Left cardiac atrium (tissue), 4 donors: ENCODE measurements at regions not wholly inside any gene's neighbourhood (a gene's known extent, or its start where the extent isn't known, plus 50 kb on each side); places are given as distances from the start of the nearest gene placed in this dataset.
"Not testable (repeated sequence)": the region's sequence is repeated elsewhere in the genome, so short reads cannot be mapped to it uniquely, and the experiment has no call there.

Source experiments
- ATAC-seq, 2 donors: fragments of 200-7000 bp; cut with Tn5 transposase; one replicate each; pipeline ENCODE4 v1.9.1; 2020; ENCODE audit warnings: mild to moderate bottlenecking in 2 of 2, moderate library complexity in 2 of 2
- DNase-seq: peaks from one replicate; pipeline ENCODE4 v3.0.0-alpha.2; 2020
- intact Hi-C, 2 donors: fragments of 100-400 bp; cut with DNase I; formaldehyde crosslinking; loops; one replicate each; pipeline versions ENCODE4 v1.14.1 to v1.15.1; 2022 to 2023
- donor health status: DM: no; HTN: yes; CAD: no.
- donor health status: DM: no; HTN: yes; CAD: no; lungs with severe emphysema.
- donor health status: DM: yes; HTN: yes; CAD: no.
- donor health status: Dilated cardiomyopathy.

DNA sequence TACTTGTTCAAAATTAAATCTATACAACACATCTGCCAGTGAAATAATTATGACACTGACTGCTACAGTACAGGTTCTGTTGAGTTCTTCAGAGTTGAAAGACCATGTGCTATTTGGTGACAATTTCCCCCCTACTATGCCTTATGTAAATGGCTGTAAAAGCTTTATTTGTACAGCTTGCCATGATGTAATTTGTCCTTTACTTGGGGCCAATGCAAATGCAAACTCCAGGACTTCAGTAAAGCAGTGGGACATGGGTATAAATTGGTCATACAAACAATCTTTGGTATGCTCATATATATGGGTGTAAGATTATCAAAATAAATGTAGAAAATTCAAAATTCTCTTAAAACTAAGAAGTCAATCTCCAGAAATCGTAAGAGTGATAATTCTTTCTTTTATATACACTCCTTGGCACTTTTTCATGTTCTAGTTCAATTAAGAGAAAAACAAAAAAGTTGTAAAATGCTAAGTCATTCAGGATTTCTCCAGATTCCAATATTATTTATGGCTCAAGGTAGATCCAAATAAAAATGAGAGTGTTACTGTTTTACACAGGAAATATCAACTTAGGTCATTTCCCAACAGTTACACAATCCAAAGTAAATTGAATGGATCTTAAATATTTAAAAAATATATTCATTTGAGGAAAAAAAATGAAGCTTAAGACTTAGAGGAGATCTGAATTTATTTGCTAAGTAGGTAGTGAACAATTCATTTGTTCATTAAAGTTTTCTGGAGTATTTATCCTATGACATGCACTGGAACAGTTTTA, 1310.5 kb upstream of the CITED2 start:
- no peak for ATAC-seq
- intact Hi-C loops: no loop called here

DNA sequence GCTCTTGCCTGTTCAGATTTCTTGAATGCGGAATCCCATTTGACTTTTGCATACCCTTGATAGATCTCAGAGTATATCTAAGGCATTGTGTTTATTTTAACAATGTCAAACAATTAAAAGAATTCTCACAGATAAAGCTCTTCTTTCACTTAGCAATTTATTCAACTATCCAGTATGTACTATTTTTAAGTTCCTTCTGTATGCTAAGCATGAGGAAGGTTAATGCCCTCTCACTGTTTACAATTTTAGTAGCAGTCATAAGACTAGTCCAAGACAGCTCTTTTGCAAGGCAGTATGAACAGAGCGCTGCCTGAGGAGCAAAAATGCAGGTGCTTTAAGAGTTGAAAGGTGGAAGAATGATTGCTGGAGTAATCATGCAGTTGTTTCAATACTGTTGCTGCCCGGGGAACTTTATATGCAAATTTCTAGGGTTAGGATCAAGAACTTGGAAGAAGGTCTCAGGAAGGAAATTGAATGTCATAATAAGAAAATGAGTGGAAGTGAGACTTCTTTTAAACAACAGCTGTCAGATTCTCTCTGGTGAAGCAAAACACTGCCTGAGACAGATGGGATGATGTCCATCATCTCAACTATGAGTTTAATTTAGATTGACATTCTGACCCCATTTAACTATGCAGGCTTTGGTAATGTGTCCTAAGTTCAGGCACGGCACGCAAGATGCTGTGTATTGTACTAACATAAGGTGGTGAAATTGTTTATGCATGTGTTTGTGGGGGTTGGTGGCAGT, 1303.5 kb upstream of the CITED2 start:
- ATAC-seq: no peak
- no peak for DNase-seq
- intact Hi-C loops: no loop called here

More for the DNA sequence above, 1310.5 kb upstream of the CITED2 start:
- DNase-seq: no peak

DNA sequence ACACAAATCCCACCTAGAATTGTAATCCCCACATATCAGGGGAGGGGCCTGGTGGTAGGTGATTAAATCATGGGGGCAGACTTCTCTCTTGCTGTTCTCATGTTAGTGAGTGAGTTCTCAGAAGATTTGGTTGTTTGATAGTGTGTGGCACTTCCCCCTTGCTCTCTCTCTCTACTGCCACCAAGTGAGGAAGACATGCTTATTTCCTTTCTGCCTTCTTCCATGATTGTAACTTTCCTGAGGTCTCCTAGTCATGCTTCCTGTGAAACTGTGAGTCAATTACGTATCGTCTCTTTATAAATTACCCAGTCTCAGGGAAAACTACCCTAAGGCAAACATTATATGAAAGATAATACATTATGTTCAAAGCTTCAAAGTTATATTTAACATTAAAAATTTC, 1297.5 kb upstream of the CITED2 start:
- ATAC-seq (no peak), DNase-seq (no peak)
- intact Hi-C loops: no loop called here

DNA sequence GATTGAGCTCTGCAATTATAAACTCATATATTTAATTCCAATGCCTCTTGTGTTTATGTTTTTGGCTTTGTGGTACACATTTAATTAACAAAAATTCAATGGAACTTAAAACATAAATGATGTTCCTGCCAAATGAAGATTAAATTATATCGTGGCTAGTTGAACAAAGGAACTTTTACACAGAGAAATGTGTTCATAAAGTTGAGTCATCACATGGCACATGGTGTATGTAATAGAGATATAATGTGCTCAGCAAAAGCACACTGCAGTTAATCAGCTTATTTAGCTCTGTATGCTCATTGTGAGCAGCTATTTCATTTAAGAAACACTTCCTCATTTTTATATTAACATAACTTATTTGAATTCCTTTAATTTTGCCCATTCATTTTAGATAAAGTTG, 1295.6 kb upstream of the CITED2 start:
- DNase-seq: no peak
- intact Hi-C loops: no loop called here
- ATAC-seq: no peak

DNA sequence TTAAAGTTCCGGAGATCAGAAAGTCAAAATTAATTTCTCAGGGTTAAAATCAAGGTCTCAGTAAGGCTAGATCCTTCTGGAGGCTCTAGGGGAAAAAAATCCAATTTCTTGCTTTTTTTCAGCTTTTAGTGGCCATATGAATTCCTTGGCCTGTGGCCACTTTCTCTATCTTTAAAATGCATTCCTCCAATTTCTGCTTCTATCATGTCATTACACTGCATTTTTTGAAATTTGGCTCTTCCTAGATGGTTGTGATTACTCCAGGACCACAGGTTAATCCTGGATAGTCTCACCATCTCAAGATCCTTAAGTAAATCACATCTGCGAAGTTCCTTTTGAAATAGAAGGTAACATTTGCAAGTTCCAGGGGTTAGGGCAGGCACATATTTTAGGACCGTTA, 1294.9 kb upstream of the CITED2 start:
- DNase-seq (no peak), ATAC-seq (no peak)
- intact Hi-C loops: no loop called here

DNA sequence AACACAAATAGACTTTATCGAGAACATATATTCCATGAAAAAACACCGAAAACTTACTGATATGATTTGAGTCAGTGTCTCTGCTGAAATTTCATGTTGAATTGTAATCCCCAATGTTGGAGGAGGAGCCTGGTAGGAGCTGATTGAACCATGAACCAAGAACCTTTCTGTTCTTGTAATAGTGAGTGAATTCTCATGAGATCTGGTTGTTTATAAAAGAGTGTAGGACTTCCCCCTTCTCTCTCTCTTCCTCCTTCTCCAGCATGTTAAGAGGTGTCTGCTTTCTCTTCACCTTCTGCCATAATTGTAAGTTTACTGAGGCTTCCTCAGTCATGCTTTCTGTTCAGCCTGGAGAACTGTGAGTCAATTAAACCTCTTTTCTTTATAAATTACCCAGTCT, 1289.3 kb upstream of the CITED2 start:
- intact Hi-C loops: no loop called here
- ATAC-seq (no peak), DNase-seq (no peak)

DNA sequence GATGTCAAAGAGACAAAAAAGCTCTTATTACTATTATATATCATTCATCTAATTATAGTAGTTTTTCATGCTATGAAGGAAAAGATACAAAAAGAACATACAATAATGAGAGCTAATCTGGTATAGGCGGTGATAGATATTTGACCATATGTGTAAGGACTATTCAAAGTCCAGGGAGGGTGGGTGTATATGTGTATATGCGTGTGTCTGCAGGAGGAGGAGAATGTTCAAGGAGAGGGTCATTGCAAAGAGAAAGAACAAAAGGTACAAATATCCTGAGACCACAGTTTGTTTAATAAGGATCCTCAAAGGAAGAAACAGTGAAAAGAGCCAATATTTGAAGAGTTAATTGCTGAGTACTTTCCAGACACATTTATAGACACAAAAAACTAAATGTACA, 1288.6 kb upstream of the CITED2 start:
- intact Hi-C loops: no loop called here
- DNase-seq: no peak

DNA sequence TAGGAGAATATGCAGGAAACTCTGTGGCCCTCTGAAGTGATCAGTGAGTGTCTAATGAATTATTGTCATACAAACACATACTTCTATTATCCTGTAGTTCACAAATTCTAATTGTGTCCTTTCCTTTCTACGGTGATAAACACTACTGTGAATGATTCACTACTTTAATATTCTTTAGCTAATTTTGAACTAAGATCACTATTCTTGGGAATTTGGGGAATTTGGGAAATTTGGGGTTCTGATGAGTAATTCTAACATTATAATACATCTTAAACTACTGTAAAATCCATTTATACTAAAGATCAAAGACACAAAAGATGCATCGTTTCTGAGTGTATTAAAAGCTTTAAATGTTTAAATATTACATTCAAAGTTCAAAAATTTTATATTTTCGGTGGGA, 1287.2 kb upstream of the CITED2 start:
- intact Hi-C loops: no loop called here
- DNase-seq: no peak
- no peak for ATAC-seq

More for the DNA sequence above, 1288.6 kb upstream of the CITED2 start:
- no peak for ATAC-seq

DNA sequence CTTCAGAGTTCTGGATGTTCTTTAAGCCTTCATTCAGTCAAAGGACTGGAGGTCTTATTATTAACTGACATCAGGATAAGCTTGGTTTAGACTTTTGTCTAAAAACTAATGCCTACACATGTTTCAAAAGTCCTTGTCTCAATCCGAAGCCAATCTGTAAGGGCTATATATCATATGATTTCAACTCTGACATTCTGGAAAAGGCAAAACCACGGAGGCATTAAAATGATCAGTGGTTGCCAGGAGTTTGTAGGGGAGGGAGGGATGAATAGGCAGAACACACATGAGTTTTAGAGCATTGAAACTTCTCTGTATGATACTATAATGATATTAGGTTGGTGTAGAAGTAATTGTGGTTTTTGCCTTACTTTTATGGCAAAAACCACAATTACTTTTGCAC, 1285.8 kb upstream of the CITED2 start:
- DNase-seq: no peak
- intact Hi-C loops: no loop called here
- no peak for ATAC-seq

DNA sequence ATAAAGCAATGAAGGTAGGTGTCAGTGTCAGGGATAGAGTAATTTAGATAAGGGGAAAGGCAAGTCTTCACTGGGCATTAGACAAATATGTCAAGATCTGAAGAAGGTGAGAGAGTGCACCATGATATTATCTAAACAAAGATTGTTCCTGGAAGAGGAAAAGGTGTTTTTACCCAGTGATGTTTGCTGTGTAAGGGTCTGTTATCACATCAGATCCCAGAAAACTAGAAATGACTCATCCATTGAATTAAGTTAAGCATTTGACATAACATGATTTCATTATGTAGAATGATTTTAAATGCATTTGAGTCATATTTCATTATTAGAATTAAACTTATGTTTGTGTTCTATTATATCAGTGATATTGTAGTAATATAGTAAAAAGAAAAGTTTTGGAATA, 1279.5 kb upstream of the CITED2 start:
- intact Hi-C loops: no loop called here
- DNase-seq (no peak), ATAC-seq (no peak)

DNA sequence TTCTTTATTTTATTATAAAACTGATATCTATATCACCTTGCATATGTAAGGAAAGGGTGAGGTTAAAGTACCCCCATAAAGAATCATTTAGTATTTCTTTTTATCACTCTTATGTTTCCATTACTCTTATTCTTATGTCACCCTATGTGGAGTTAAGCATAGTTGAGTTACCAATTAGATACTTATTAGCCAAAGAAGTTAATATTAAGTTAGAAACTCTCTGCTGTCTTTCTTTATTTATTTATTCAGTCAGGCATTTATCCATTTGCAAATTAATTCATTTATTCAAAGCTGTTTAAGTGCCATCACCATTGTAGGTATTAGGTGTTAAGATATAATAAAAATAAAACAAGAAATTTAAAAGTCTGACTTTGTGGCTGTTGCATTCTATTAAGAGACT, 1279.1 kb upstream of the CITED2 start:
- no peak for DNase-seq
- intact Hi-C loops: no loop called here
- ATAC-seq: no peak

DNA sequence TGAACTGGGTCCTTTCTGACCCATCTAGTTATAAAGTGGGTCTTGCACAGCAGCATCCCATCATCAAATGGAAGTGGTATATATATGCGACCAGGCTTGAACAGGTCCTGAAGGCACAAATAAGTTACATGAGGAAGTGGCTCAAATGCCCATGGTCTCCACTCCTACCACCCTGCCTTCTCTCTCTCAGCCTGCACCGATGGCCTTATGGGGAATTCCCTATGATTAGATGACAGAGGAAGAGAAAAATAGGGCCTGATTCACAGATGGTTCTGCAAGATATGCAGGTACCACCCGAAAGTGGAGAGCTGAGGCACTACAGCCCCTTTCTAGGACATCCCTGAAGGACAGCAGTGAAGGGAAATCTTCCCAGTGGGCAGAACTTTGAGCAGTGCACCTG, 1275.1 kb upstream of the CITED2 start:
- DNase-seq, ATAC-seq, intact Hi-C loops: not testable (repeated sequence)

DNA sequence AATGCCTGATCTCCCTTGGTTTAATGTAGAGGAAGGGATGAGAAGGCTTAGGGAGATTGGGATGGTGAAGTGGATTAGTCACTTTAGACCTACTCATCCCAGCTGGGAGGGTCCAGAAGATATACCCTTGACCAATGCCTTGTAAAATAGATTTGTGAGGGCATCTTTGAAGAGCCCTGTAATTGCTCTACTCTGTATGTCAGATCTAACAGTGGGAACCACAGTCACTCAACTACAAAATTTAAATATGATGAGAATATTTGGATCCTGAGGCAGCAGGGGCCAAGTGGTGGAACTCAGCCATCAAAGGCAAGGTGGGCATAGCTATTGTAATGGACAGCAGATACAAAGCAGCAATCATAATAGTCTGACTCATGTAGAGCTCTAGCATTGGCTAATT, 1272.9 kb upstream of the CITED2 start:
- DNase-seq, ATAC-seq, intact Hi-C loops: not testable (repeated sequence)

DNA sequence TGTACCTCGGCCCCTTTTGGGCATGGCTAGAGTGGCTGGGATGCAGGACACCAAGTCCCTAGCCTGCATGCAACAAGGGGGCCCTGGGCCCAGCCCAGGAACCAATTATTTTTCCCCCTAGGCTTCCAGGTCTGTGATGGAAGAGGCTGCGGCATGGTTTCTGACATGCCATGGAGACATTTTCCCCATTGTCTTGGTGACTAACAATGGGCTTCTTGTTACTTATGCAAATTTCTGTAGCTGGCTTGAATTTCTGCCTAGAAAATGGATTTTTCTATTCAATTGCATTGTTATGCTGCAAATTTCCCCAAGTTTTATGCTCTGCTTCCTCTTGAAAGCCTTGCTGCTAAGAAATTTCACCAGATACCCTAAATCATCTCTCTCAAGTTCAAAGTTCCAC, 1269.6 kb upstream of the CITED2 start:
- intact Hi-C loops: no loop called here
- DNase-seq (no peak), ATAC-seq (no peak)

DNA sequence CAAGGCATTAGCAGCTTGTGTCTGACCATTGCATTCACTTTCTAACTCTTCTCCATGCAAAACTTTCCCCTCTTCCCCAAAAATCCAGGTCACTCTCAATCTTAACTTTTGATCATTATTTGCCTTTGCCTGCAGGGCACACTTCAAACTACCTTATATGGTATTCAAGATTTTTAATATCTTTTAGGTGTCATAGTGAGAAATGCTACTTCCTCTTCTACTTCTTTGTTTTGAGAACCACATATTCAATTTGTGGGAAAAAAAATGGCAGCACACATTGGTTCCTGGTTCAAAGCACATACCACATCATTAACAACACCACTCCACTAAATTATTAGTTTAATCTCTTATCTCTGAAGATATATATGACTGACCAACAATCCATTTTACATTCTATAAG, 1267.0 kb upstream of the CITED2 start:
- DNase-seq (no peak), ATAC-seq (no peak)
- intact Hi-C loops: no loop called here

DNA sequence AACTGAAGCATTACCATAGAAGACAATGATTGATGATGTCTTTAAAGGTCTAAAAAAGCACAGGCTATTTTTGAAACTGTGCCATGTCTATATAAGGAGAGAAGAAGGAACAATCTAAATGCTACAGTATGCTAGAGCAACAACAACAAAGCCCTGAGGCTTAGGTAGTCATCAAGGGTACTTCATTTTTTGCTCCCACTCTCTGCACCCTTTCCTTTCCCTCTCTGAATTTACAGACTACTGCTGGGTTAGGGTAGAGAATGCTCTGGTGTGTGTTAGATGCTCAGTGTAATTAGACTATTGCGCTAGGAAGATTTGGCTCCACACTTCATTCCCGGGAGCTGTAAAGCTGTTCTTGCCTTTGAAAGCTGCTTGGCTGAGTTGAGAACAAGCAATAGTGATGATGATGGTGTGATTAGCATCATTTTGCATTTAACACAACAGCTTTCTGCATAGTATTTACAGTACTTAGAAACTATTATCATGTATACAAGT, 1262.5 kb upstream of the CITED2 start:
- DNase-seq (no peak), ATAC-seq (peak; percentile 35 to 50)
- intact Hi-C loops: no loop called here

DNA sequence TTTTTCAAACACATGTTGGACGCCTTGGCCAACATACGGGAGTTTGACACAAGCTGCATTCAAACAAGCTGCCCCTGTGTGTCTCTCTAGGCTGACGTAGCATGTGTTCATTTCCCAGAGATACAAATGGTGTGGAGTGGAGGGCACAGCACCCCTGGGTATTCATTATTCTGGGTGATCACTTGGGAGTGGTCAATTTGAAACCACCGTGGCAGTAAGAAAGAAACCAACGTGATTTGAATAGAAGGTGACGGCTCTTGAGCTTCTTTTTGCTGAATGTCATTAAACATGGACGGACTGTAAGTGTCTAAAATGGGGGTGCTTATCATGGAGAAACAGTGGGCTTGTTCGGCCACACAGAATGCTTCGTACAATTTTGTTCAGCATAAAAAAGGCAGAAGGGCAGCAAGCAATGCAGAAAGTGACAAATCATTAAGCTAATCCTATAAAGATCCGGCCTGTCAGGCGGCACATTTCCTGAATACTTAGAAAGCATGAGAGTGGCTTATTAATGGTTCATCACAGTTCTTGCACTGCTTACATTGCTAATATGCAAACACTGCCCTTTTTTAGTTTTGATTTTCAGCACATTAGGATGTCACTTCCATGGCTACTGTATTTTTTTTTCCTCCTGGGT, 1261.9 kb upstream of the CITED2 start:
- intact Hi-C loops: no loop called here
- DNase-seq (no peak), ATAC-seq (peak; percentile 44 to 59)

DNA sequence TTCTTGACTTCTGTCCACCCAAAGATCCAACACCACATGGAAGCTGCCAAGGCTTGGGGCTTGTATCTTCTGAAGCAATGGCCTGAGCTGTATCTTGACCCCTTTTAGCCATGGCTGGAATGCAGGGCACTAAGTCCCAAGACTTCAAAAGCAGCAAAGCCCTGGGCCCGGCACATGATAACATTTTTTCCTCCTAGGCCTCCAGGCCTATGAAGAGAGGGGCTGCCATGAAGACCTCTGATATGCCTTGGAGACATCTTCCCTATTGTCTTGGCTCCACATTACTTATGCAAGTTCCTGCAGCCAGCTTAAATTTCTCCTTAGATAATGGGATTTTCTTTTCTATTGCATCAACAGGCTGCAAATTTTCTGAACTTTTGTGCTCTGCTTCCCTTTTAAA, 1252.6 kb upstream of the CITED2 start:
- intact Hi-C loops: no loop called here
- ATAC-seq (no peak), DNase-seq (no peak)

DNA sequence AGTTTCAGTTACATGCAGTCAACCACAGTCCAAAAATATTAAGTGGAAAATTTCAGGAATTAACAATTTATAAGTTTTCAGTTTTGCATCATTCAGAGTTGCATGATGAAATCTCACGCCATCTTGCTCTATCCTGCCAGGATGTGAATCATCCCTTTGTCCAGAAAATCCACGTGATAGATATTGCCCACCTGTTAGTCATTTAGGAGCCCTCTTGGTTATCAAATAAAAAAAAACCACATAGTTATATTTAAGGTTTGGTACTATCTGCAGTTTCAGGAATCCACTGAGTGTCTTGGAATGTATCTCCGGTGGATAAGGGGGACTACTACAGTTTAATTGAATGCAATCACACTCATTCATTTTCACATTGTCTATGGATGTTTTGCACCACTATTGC, 1249.0 kb upstream of the CITED2 start:
- DNase-seq (no peak), ATAC-seq (no peak)
- intact Hi-C loops: no loop called here

DNA sequence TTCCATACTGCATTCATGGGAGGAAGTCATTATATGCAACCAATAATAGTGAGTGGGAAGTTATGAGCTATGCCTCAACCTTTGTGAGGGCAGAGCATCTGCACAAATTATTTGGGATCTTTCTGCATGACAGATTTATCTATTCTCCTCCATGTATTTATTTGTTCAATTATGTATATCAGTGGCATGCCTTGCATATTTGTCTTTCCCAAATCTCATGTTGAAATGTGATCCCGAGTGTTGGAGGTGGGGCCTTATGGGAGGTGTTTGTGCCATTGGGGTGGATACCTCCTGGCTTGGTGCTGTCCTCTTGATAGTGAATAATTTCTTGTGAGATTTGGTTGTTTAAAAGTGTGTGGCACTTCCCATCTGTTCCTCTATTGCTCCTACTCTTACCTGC, 1246.0 kb upstream of the CITED2 start:
- ATAC-seq (no peak), DNase-seq (no peak)
- intact Hi-C loops: no loop called here
